ENCODE measurements at regions not wholly inside any gene's neighbourhood (a gene's known extent, or its start where the extent isn't known, plus 50 kb on each side); places are given as distances from the start of the nearest gene placed in this dataset.

DNA sequence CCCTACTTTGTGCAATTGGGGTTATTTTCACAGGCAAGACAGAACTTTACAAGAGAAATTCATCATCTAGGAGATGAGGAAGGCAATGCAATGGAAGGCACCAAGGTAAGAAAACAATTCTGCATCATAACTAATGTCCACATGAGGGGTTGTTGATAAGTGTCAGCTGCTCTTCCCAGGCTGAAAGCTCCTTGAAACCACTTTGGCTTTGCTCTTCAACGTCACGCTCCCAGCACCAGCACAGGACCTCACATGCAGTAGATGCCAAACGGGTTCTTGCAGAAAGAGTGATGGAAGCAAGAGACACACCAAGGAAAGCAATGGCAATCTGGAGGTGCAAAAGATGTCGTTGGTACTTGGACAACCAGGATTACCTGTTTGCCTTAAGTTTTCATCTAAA lies 485.5 kb downstream of the BCL11B start:
- H3K4me3 ChIP-seq (ENCODE audit: low read length in 2 of 2) = no peak overlapping the region
- no CpG with 5 or more reads among the region's 4 CpGs for WGBS, 2 donors (ENCODE audit: extremely low coverage in 2 of 2, insufficient read length in 2 of 2, insufficient replicate concordance in 1 of 2)
- no peak overlapping the region for H4K91ac ChIP-seq (ENCODE audit: low read depth, low read length, poor library complexity)
- no peak overlapping the region for H3K23ac ChIP-seq (ENCODE audit: low read depth, low read length, poor library complexity)
- H2BK120ac ChIP-seq (ENCODE audit: low read depth, low read length) = no peak overlapping the region
- H2BK15ac ChIP-seq (ENCODE audit: low read length) = no peak overlapping the region
- no peak overlapping the region for H4K8ac ChIP-seq (ENCODE audit: low read depth, low read length)
- no peak overlapping the region for H2AK5ac ChIP-seq (ENCODE audit: low read depth, low read length)
- no peak overlapping the region for H3K14ac ChIP-seq (ENCODE audit: low read length)
- H2BK5ac ChIP-seq (ENCODE audit: low read length) = no peak overlapping the region
- H2BK12ac ChIP-seq (ENCODE audit: low read length) = no peak overlapping the region
- no peak overlapping the region for H3K4me2 ChIP-seq (ENCODE audit: insufficient read depth, low read length, poor library complexity, severe bottlenecking)
- H2AFZ ChIP-seq (ENCODE audit: low read length) = no peak overlapping the region
- H3K9me3 ChIP-seq (replicated peaks in 1 of 2; ENCODE audit: control insufficient read depth in 2 of 2, insufficient read depth in 1 of 2, low read depth in 1 of 2, low read length in 2 of 2) = no peaks in the 10 kb centered on the region
- H3K4ac ChIP-seq (ENCODE audit: low read length) = no peak overlapping the region
- H3K4me1 ChIP-seq (ENCODE audit: control insufficient read depth in 2 of 2, insufficient read depth in 1 of 2, low read depth in 1 of 2, low read length in 2 of 2) = no peaks in the 10 kb centered on the region
- H3K79me1 ChIP-seq (ENCODE audit: low read depth, low read length) = no peaks in the 10 kb centered on the region
- H3K9ac ChIP-seq (ENCODE audit: low read depth, low read length, poor library complexity) = no peak overlapping the region
- no peaks in the 10 kb centered on the region for H3K36me3 ChIP-seq (replicated peaks in 1 of 2; ENCODE audit: control insufficient read depth in 2 of 2, insufficient read depth in 2 of 2, low read length in 2 of 2)
- H3K27ac ChIP-seq (replicated peaks; ENCODE audit: low read length) = no peak overlapping the region
- no peaks in the 10 kb centered on the region for H3K27me3 ChIP-seq (ENCODE audit: control insufficient read depth in 3 of 3, insufficient read depth in 3 of 3, low read depth in 1 of 3, low read length in 3 of 3)
- no peak for DNase-seq (ENCODE audit: low spot score)
- no peak overlapping the region for H3K18ac ChIP-seq (ENCODE audit: low read length)

DNA sequence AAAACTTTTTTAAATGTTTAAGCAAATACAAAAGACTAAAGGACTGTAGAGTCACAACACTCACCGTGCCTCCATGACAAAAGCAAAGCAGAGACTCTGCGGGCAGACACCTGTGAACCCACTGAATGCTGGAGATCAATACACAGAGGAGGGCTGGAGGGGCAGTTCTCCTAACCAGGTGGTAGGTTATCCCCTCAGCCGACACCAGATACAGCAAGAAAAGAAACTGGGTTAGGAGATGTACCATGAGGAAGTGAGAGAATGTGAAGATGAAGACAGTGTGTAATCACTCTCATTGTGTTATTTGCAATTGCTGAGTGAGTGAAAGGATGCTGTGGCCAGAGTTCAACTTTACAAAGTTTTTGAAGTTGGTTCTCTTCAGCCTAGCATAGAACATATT lies 480.3 kb downstream of the BCL11B start:
- Histone ChIP-seq H2BK120ac (ENCODE audit: low read depth, low read length) (no peak overlapping the region), H4K8ac (ENCODE audit: low read depth, low read length) (no peak overlapping the region), H2BK12ac (ENCODE audit: low read length) (no peak overlapping the region), H2AK5ac (ENCODE audit: low read depth, low read length) (no peak overlapping the region), H3K4me1 (ENCODE audit: control insufficient read depth in 2 of 2, insufficient read depth in 1 of 2, low read depth in 1 of 2, low read length in 2 of 2) (no peaks in the 10 kb centered on the region), H3K36me3 (replicated peaks in 1 of 2; ENCODE audit: control insufficient read depth in 2 of 2, insufficient read depth in 2 of 2, low read length in 2 of 2) (no peaks in the 10 kb centered on the region), H4K91ac (ENCODE audit: low read depth, low read length, poor library complexity) (no peak overlapping the region), H3K9me3 (replicated peaks in 1 of 2; ENCODE audit: control insufficient read depth in 2 of 2, insufficient read depth in 1 of 2, low read depth in 1 of 2, low read length in 2 of 2) (no peaks in the 10 kb centered on the region), H2AFZ (ENCODE audit: low read length) (no peak overlapping the region), H2BK15ac (ENCODE audit: low read length) (no peak overlapping the region), H3K4ac (ENCODE audit: low read length) (no peak overlapping the region), H3K27me3 (ENCODE audit: control insufficient read depth in 3 of 3, insufficient read depth in 3 of 3, low read depth in 1 of 3, low read length in 3 of 3) (no peaks in the 10 kb centered on the region), H3K4me3 (ENCODE audit: low read length in 2 of 2) (no peak overlapping the region), H3K9ac (ENCODE audit: low read depth, low read length, poor library complexity) (no peak overlapping the region), H3K18ac (ENCODE audit: low read length) (no peak overlapping the region), H3K27ac (replicated peaks; ENCODE audit: low read length) (no peak overlapping the region), H3K14ac (ENCODE audit: low read length) (no peak overlapping the region), H2BK5ac (ENCODE audit: low read length) (no peak overlapping the region), H3K23ac (ENCODE audit: low read depth, low read length, poor library complexity) (no peak overlapping the region), H3K79me1 (ENCODE audit: low read depth, low read length) (no peaks in the 10 kb centered on the region), H3K4me2 (ENCODE audit: insufficient read depth, low read length, poor library complexity, severe bottlenecking) (no peak overlapping the region)
- no peak for DNase-seq (ENCODE audit: low spot score)
- WGBS, 2 donors (ENCODE audit: extremely low coverage in 2 of 2, insufficient read length in 2 of 2, insufficient replicate concordance in 1 of 2) = no CpG with 5 or more reads among the region's 3 CpGs

DNA sequence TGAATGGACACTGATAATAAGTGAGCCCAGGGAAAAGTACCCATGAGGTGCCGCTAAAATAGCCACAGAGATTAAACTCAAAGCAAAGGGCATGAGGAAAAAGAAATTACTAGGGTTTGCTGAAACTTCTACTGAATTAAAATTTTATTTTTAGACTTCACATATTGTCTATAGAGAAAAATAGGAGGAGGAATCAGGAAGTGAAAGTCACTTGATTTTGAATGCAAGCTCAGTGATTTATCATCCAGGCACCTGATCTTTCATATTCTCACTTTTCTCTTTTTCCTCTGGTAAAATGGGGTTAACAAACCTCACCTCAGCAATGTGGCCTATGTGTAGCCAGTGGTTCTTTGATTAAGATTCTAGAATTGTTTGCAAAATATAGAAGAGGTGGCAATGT lies 479.8 kb downstream of the BCL11B start:
- Histone ChIP-seq H4K8ac (ENCODE audit: low read depth, low read length) (no peak overlapping the region), H2AK5ac (ENCODE audit: low read depth, low read length) (no peak overlapping the region), H2BK120ac (ENCODE audit: low read depth, low read length) (no peak overlapping the region), H3K18ac (ENCODE audit: low read length) (no peak overlapping the region), H3K27ac (replicated peaks; ENCODE audit: low read length) (no peak overlapping the region), H3K36me3 (replicated peaks in 1 of 2; ENCODE audit: control insufficient read depth in 2 of 2, insufficient read depth in 2 of 2, low read length in 2 of 2) (no peaks in the 10 kb centered on the region), H3K14ac (ENCODE audit: low read length) (no peak overlapping the region), H2AFZ (ENCODE audit: low read length) (no peak overlapping the region), H3K4ac (ENCODE audit: low read length) (no peak overlapping the region), H3K23ac (ENCODE audit: low read depth, low read length, poor library complexity) (no peak overlapping the region), H2BK12ac (ENCODE audit: low read length) (no peak overlapping the region), H3K79me1 (ENCODE audit: low read depth, low read length) (no peaks in the 10 kb centered on the region), H2BK5ac (ENCODE audit: low read length) (no peak overlapping the region), H4K91ac (ENCODE audit: low read depth, low read length, poor library complexity) (no peak overlapping the region), H3K4me3 (ENCODE audit: low read length in 2 of 2) (no peak overlapping the region), H3K4me2 (ENCODE audit: insufficient read depth, low read length, poor library complexity, severe bottlenecking) (no peak overlapping the region), H3K9ac (ENCODE audit: low read depth, low read length, poor library complexity) (no peak overlapping the region), H2BK15ac (ENCODE audit: low read length) (no peak overlapping the region), H3K4me1 (ENCODE audit: control insufficient read depth in 2 of 2, insufficient read depth in 1 of 2, low read depth in 1 of 2, low read length in 2 of 2) (no peaks in the 10 kb centered on the region), H3K9me3 (replicated peaks in 1 of 2; ENCODE audit: control insufficient read depth in 2 of 2, insufficient read depth in 1 of 2, low read depth in 1 of 2, low read length in 2 of 2) (no peaks in the 10 kb centered on the region), H3K27me3 (ENCODE audit: control insufficient read depth in 3 of 3, insufficient read depth in 3 of 3, low read depth in 1 of 3, low read length in 3 of 3) (no peaks in the 10 kb centered on the region)
- no CpG with 5 or more reads among the region's 1 CpG for WGBS, 2 donors (ENCODE audit: extremely low coverage in 2 of 2, insufficient read length in 2 of 2, insufficient replicate concordance in 1 of 2)
- DNase-seq (ENCODE audit: low spot score) = no peak

DNA sequence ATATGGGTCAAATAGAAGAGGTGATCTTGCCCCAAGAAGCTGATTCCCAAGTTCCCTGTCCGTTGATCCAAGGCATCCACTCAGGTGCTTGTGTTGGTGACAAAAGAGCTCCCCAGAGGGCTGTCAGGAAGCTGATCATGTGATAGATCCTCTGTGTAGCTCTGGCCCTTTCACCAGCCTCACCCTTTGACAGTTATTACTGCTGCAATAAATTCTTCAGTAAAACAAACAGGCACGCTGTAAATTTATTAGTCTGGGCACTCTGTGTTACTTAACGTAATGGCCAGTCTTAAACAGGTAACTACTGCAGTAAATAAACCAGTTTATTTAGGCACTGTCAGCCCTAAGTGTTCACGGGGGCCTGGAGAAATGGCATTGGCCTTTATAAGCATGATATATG lies 473.9 kb downstream of the BCL11B start:
- Histone ChIP-seq H3K14ac (ENCODE audit: low read length) (no peak overlapping the region), H3K79me1 (ENCODE audit: low read depth, low read length) (no peaks in the 10 kb centered on the region), H3K27me3 (ENCODE audit: control insufficient read depth in 3 of 3, insufficient read depth in 3 of 3, low read depth in 1 of 3, low read length in 3 of 3) (no peaks in the 10 kb centered on the region), H3K36me3 (replicated peaks in 1 of 2; ENCODE audit: control insufficient read depth in 2 of 2, insufficient read depth in 2 of 2, low read length in 2 of 2) (no peaks in the 10 kb centered on the region), H2BK120ac (ENCODE audit: low read depth, low read length) (no peak overlapping the region), H3K4me3 (ENCODE audit: low read length in 2 of 2) (no peak overlapping the region), H3K4ac (ENCODE audit: low read length) (no peak overlapping the region), H3K4me1 (ENCODE audit: control insufficient read depth in 2 of 2, insufficient read depth in 1 of 2, low read depth in 1 of 2, low read length in 2 of 2) (peaks cover 0 to 2% of the 10 kb centered on the region in 2 donors), H2BK15ac (ENCODE audit: low read length) (no peak overlapping the region), H3K4me2 (ENCODE audit: insufficient read depth, low read length, poor library complexity, severe bottlenecking) (no peak overlapping the region), H3K23ac (ENCODE audit: low read depth, low read length, poor library complexity) (no peak overlapping the region), H3K18ac (ENCODE audit: low read length) (no peak overlapping the region), H3K9me3 (replicated peaks in 1 of 2; ENCODE audit: control insufficient read depth in 2 of 2, insufficient read depth in 1 of 2, low read depth in 1 of 2, low read length in 2 of 2) (no peaks in the 10 kb centered on the region), H2AK5ac (ENCODE audit: low read depth, low read length) (no peak overlapping the region), H4K91ac (ENCODE audit: low read depth, low read length, poor library complexity) (no peak overlapping the region), H3K27ac (replicated peaks; ENCODE audit: low read length) (no peak overlapping the region), H2BK12ac (ENCODE audit: low read length) (no peak overlapping the region), H2BK5ac (ENCODE audit: low read length) (no peak overlapping the region), H2AFZ (ENCODE audit: low read length) (no peak overlapping the region), H3K9ac (ENCODE audit: low read depth, low read length, poor library complexity) (no peak overlapping the region), H4K8ac (ENCODE audit: low read depth, low read length) (no peak overlapping the region)
- no CpG with 5 or more reads among the region's 4 CpGs for WGBS, 2 donors (ENCODE audit: extremely low coverage in 2 of 2, insufficient read length in 2 of 2, insufficient replicate concordance in 1 of 2)
- DNase-seq (ENCODE audit: low spot score) = no peak
